ENCODE measurements at regions not wholly inside any gene's neighbourhood (a gene's known extent, or its start where the extent isn't known, plus 50 kb on each side); places are given as distances from the start of the nearest gene placed in this dataset.

GRCh38 chr2:207217442-207217841 is 51.7 kb upstream of the KLF7 start:
- no peak for TF ChIP-seq NFRKB (IDR thresholded peaks at IDR 0.05)
- no peak for TF ChIP-seq HDGF (IDR thresholded peaks at IDR 0.05; ENCODE audit: borderline replicate concordance)
- TF ChIP-seq LEF1 (IDR thresholded peaks at IDR 0.05; ENCODE audit: borderline replicate concordance), result no peak
- no peak for TF ChIP-seq ELF4 (IDR thresholded peaks at IDR 0.05)
- no peak for TF ChIP-seq TARDBP (IDR thresholded peaks at IDR 0.05)
- no peak for TF ChIP-seq SP1 (IDR thresholded peaks at IDR 0.05)
